ENCODE measurements at regions not wholly inside any gene's neighbourhood (a gene's known extent, or its start where the extent isn't known, plus 50 kb on each side); places are given as distances from the start of the nearest gene placed in this dataset.

- TF ChIP-seq POLR2A (IDR thresholded peaks at IDR 0.05) (no peak), CTCF (IDR thresholded peaks at IDR 0.05) (no peak)
These were observed 135.7 kb downstream of the DTHD1 start for GRCh38 chr4:36417146-36417545.
